Lower leg skin (tissue), 3 donors: ENCODE measurements at regions not wholly inside any gene's neighbourhood (a gene's known extent, or its start where the extent isn't known, plus 50 kb on each side); places are given as distances from the start of the nearest gene placed in this dataset.

Experiments used
- POLR2A ChIP-seq, 2 donors: fragments of 450-650 bp; IDR thresholded peaks; one replicate each; pipeline ENCODE4 v1.6.1; 2016 to 2017; ENCODE audit warnings: antibody characterized with exemption in 2 of 2, mild to moderate bottlenecking in 1 of 2, moderate library complexity in 1 of 2
- TF ChIP-seq, protein P1 (sequence below), 3 donors: fragments of 450-650 bp; IDR thresholded peaks; one replicate each; pipeline ENCODE4 v1.5.1; 2016; ENCODE audit warnings: antibody characterized with exemption in 3 of 3, mild to moderate bottlenecking in 3 of 3, moderate library complexity in 2 of 3

DNA sequence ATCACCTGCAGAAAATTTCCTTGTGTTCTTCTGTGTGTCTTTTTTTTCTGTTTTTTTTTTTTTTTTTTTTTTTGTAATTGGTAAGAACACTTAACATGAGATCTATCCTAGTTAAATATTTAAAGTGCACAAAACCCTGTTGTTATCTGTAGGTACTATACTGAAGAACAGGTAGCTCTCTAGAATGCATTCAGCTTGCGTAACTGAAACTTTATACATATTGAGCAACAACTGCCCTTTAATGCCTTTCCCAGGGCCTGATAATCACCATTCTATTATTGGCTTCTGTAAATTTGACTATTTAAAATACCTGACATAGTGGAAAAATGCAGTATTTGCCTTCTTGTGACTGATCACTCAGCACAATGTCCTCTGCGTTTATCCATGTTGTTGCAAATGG is 701.8 kb downstream of the SUCLG1 start:
- TF ChIP-seq, protein P1, sequence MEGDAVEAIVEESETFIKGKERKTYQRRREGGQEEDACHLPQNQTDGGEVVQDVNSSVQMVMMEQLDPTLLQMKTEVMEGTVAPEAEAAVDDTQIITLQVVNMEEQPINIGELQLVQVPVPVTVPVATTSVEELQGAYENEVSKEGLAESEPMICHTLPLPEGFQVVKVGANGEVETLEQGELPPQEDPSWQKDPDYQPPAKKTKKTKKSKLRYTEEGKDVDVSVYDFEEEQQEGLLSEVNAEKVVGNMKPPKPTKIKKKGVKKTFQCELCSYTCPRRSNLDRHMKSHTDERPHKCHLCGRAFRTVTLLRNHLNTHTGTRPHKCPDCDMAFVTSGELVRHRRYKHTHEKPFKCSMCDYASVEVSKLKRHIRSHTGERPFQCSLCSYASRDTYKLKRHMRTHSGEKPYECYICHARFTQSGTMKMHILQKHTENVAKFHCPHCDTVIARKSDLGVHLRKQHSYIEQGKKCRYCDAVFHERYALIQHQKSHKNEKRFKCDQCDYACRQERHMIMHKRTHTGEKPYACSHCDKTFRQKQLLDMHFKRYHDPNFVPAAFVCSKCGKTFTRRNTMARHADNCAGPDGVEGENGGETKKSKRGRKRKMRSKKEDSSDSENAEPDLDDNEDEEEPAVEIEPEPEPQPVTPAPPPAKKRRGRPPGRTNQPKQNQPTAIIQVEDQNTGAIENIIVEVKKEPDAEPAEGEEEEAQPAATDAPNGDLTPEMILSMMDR (IDR thresholded peaks at IDR 0.05): no peak
- TF ChIP-seq POLR2A (IDR thresholded peaks at IDR 0.05): no peak
